Left lobe of liver (tissue), 2 donors: ENCODE measurements at regions not wholly inside any gene's neighbourhood (a gene's known extent, or its start where the extent isn't known, plus 50 kb on each side); places are given as distances from the start of the nearest gene placed in this dataset.

Experiments
- ATAC-seq: fragments of 200-7000 bp; cut with Tn5 transposase; one replicate; pipeline ENCODE4 v1.9.1; 2020; ENCODE audit warnings: mild to moderate bottlenecking, moderate library complexity
- DNase-seq: peaks from one replicate; pipeline ENCODE4 v3.0.0-alpha.2; 2020; ENCODE audit warnings: low spot score
- donor health status: DM: no; HTN: no; CAD: no; lungs with moderate emphysema.
- donor health status: DM: no; HTN: yes; CAD: no.

GRCh38 chr2:16566701-16567100 lies 98.9 kb downstream of the CYRIA start:
- no peak for DNase-seq
- no peak for ATAC-seq

GRCh38 chr2:16565481-16565880 lies 100.2 kb downstream of the CYRIA start:
- no peak for ATAC-seq
- no peak for DNase-seq

GRCh38 chr2:16561676-16562075 lies 104.0 kb downstream of the CYRIA start:
- ATAC-seq: no peak

GRCh38 chr2:16561251-16561650 lies 104.4 kb downstream of the CYRIA start:
- DNase-seq: no peak
- ATAC-seq: no peak

More at GRCh38 chr2:16561676-16562075, 104.0 kb downstream of the CYRIA start:
- no peak for DNase-seq

- DNase-seq (no peak), ATAC-seq (no peak)
Measured at GRCh38 chr2:16559278-16560067, 106.2 kb downstream of the CYRIA start.

GRCh38 chr2:16554060-16554583 lies 111.5 kb downstream of the CYRIA start:
- no peak for DNase-seq
- no peak for ATAC-seq

GRCh38 chr2:16553226-16553625 lies 112.4 kb downstream of the CYRIA start:
- ATAC-seq (peak; percentile 83), DNase-seq (no peak)

- ATAC-seq (no peak), DNase-seq (no peak)
Measured at GRCh38 chr2:16552202-16552601, 113.4 kb downstream of the CYRIA start.

- ATAC-seq (no peak), DNase-seq (no peak)
Measured at GRCh38 chr2:16548036-16548435, 117.6 kb downstream of the CYRIA start.

GRCh38 chr2:16546128-16546754 lies 119.4 kb downstream of the CYRIA start:
- DNase-seq: no peak

GRCh38 chr2:16538707-16539106 lies 126.9 kb downstream of the CYRIA start:
- no peak for DNase-seq
- no peak for ATAC-seq

More at GRCh38 chr2:16546128-16546754, 119.4 kb downstream of the CYRIA start:
- ATAC-seq: peak; percentile 76

- ATAC-seq: no peak
- DNase-seq: no peak
Measured at GRCh38 chr2:16537347-16537746, 128.3 kb downstream of the CYRIA start.

GRCh38 chr2:16526193-16526592 lies 139.4 kb downstream of the CYRIA start:
- ATAC-seq (no peak), DNase-seq (no peak)

- DNase-seq (no peak), ATAC-seq (peak; percentile 51)
Measured at GRCh38 chr2:16525265-16525887, 140.3 kb downstream of the CYRIA start.

GRCh38 chr2:16523711-16524110 lies 141.9 kb downstream of the CYRIA start:
- no peak for ATAC-seq
- no peak for DNase-seq

- DNase-seq (no peak), ATAC-seq (no peak)
Measured at GRCh38 chr2:16522031-16522831, 143.4 kb downstream of the CYRIA start.

- no peak for DNase-seq
Measured at GRCh38 chr2:16520891-16521290, 144.7 kb downstream of the CYRIA start.

GRCh38 chr2:16515696-16516095 lies 149.9 kb downstream of the CYRIA start:
- ATAC-seq (no peak), DNase-seq (no peak)

More at GRCh38 chr2:16520891-16521290, 144.7 kb downstream of the CYRIA start:
- no peak for ATAC-seq

GRCh38 chr2:16513626-16514025 lies 152.0 kb downstream of the CYRIA start:
- ATAC-seq (no peak), DNase-seq (no peak)

- ATAC-seq (peak; percentile 59), DNase-seq (no peak)
Measured at GRCh38 chr2:16511041-16511440, 154.6 kb downstream of the CYRIA start.

GRCh38 chr2:16509042-16509441 lies 156.6 kb downstream of the CYRIA start:
- ATAC-seq: no peak
- DNase-seq: no peak
